ENCODE measurements at regions not wholly inside any gene's neighbourhood (a gene's known extent, or its start where the extent isn't known, plus 50 kb on each side); places are given as distances from the start of the nearest gene placed in this dataset.

- DNase-seq (ENCODE audit: low spot score), result no peak
- H3K4me3 ChIP-seq, result no peak overlapping the region
- no peaks in the 10 kb centered on the region for H3K36me3 ChIP-seq
- TF ChIP-seq CTCF (IDR thresholded peaks at IDR 0.05), result no peak
- H3K27ac ChIP-seq, result no peak overlapping the region
- no peaks in the 10 kb centered on the region for H3K9me3 ChIP-seq
- no peaks in the 10 kb centered on the region for H3K4me1 ChIP-seq
- no peaks in the 10 kb centered on the region for H3K27me3 ChIP-seq
Measured at GRCh38 chr14:38735005-38735404, 368.0 kb downstream of the SEC23A start.

GRCh38 chr14:38731962-38732361 is 371.1 kb downstream of the SEC23A start:
- DNase-seq (ENCODE audit: low spot score), result no peak
- H3K27me3 ChIP-seq, result no peaks in the 10 kb centered on the region
- no peak for TF ChIP-seq CTCF (IDR thresholded peaks at IDR 0.05)
- H3K4me3 ChIP-seq, result no peak overlapping the region
- H3K36me3 ChIP-seq, result no peaks in the 10 kb centered on the region
- no peak overlapping the region for H3K27ac ChIP-seq
- H3K4me1 ChIP-seq, result no peaks in the 10 kb centered on the region
- H3K9me3 ChIP-seq, result no peaks in the 10 kb centered on the region

DNA sequence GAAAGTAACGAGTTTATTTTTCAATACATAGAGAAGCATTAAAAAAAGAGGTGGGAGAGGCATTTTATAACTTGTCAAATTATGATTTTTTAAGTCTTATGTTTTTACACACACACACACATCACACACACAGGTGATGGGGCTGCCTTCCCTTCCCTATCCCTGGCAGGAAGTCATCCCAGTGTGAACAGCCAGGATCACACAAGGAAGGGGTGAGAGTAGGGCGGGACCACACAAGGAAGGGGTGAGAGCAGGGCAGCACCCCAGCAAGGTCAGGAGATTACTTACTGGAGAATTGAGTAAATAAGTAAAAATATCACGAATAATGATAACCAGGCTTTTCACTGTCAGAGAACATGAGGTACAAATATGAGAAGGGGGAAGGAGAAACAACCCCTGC is 372.6 kb downstream of the SEC23A start:
- Histone ChIP-seq H3K9me3 (no peaks in the 10 kb centered on the region), H3K27ac (no peak overlapping the region), H3K4me1 (no peaks in the 10 kb centered on the region), H3K27me3 (no peaks in the 10 kb centered on the region), H3K36me3 (no peaks in the 10 kb centered on the region), H3K4me3 (no peak overlapping the region)
- no peak for DNase-seq (ENCODE audit: low spot score)
- TF ChIP-seq CTCF (IDR thresholded peaks at IDR 0.05), result no peak

- Histone ChIP-seq H3K4me3 (no peak overlapping the region), H3K27me3 (no peaks in the 10 kb centered on the region), H3K27ac (no peak overlapping the region), H3K9me3 (no peaks in the 10 kb centered on the region), H3K4me1 (no peaks in the 10 kb centered on the region), H3K36me3 (no peaks in the 10 kb centered on the region)
- TF ChIP-seq CTCF (IDR thresholded peaks at IDR 0.05), result no peak
- DNase-seq (ENCODE audit: low spot score), result no peak
Measured at GRCh38 chr14:38727731-38728130, 375.3 kb downstream of the SEC23A start.

GRCh38 chr14:38724621-38725020 is 378.4 kb downstream of the SEC23A start:
- no peak overlapping the region for H3K27ac ChIP-seq
- no peak overlapping the region for H3K4me3 ChIP-seq
- DNase-seq (ENCODE audit: low spot score), result no peak
- H3K36me3 ChIP-seq, result no peaks in the 10 kb centered on the region
- no peaks in the 10 kb centered on the region for H3K27me3 ChIP-seq
- no peaks in the 10 kb centered on the region for H3K9me3 ChIP-seq
- TF ChIP-seq CTCF (IDR thresholded peaks at IDR 0.05), result no peak
- H3K4me1 ChIP-seq, result no peaks in the 10 kb centered on the region

GRCh38 chr14:38723959-38724358 is 379.1 kb downstream of the SEC23A start:
- DNase-seq (ENCODE audit: low spot score), result no peak
- no peaks in the 10 kb centered on the region for H3K9me3 ChIP-seq
- H3K4me3 ChIP-seq, result no peak overlapping the region
- no peaks in the 10 kb centered on the region for H3K36me3 ChIP-seq
- no peaks in the 10 kb centered on the region for H3K4me1 ChIP-seq
- H3K27me3 ChIP-seq, result no peaks in the 10 kb centered on the region
- no peak for TF ChIP-seq CTCF (IDR thresholded peaks at IDR 0.05)
- no peak overlapping the region for H3K27ac ChIP-seq

Measured in right atrium auricular region (tissue), 2 donors.